Peyer's patch (tissue), 4 donors: ENCODE measurements at regions not wholly inside any gene's neighbourhood (a gene's known extent, or its start where the extent isn't known, plus 50 kb on each side); places are given as distances from the start of the nearest gene placed in this dataset.
"Not testable (repeated sequence)": the region's sequence is repeated elsewhere in the genome, so short reads cannot be mapped to it uniquely, and the experiment has no call there.

Experiments
- DNase-seq, 3 donors: peaks; one replicate each; pipeline ENCODE4 v3.0.0-alpha.2; 2017 to 2019
- H3K27ac ChIP-seq, 4 donors: fragments of 200-600 bp; sonication (generic); one replicate each; pipeline ENCODE4 v1.5.1; 2016 to 2019
- H3K27me3 ChIP-seq, 2 donors: fragments of 200-600 bp; sonication (generic); one replicate each; pipeline ENCODE4 v1.5.1; 2019
- H3K36me3 ChIP-seq, 3 donors: fragments of 200-600 bp; sonication (generic); one replicate each; pipeline ENCODE4 v1.5.1; 2016 to 2019
- H3K4me1 ChIP-seq, 4 donors: fragments of 200-600 bp; sonication (generic); one replicate each; pipeline ENCODE4 v1.5.1; 2016 to 2019
- H3K4me3 ChIP-seq, 4 donors: fragments of 200-600 bp; sonication (generic); 1 replicate in 3 of 4; 2 replicates in 1 of 4; pipeline ENCODE4 v1.5.1; 2016 to 2019; ENCODE audit warnings: mild to moderate bottlenecking in 1 of 4
- H3K9me3 ChIP-seq, 4 donors: fragments of 200-600 bp; sonication (generic); one replicate each; pipeline ENCODE4 v1.5.1; 2016 to 2019; ENCODE audit warnings: mild to moderate bottlenecking in 1 of 4
- POLR2A ChIP-seq, 2 donors: fragments of 450-650 bp; IDR thresholded peaks; one replicate each; pipeline ENCODE4 v1.5.1; 2017; ENCODE audit warnings: antibody characterized with exemption in 2 of 2, mild to moderate bottlenecking in 2 of 2, moderate library complexity in 2 of 2
- TF ChIP-seq, protein P1 (sequence below), 6 experiments: fragments of 450-650 bp in 4 of 6; fragments of 200-600 bp in 2 of 6; sonication (generic) in 1 of 6; IDR thresholded peaks; one replicate each; pipeline ENCODE4 v1.5.1; 2017 to 2019; ENCODE audit warnings: antibody characterized with exemption in 6 of 6, mild to moderate bottlenecking in 3 of 6, moderate library complexity in 1 of 6

GRCh38 chr6:48641544-48641943 is 530.5 kb upstream of the PTCHD4 start:
- DNase-seq, result no peak
- no peak for TF ChIP-seq POLR2A (IDR thresholded peaks at IDR 0.05)
- TF ChIP-seq, protein P1, sequence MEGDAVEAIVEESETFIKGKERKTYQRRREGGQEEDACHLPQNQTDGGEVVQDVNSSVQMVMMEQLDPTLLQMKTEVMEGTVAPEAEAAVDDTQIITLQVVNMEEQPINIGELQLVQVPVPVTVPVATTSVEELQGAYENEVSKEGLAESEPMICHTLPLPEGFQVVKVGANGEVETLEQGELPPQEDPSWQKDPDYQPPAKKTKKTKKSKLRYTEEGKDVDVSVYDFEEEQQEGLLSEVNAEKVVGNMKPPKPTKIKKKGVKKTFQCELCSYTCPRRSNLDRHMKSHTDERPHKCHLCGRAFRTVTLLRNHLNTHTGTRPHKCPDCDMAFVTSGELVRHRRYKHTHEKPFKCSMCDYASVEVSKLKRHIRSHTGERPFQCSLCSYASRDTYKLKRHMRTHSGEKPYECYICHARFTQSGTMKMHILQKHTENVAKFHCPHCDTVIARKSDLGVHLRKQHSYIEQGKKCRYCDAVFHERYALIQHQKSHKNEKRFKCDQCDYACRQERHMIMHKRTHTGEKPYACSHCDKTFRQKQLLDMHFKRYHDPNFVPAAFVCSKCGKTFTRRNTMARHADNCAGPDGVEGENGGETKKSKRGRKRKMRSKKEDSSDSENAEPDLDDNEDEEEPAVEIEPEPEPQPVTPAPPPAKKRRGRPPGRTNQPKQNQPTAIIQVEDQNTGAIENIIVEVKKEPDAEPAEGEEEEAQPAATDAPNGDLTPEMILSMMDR (IDR thresholded peaks at IDR 0.05), result no peak
- no peak overlapping the region for H3K4me3 ChIP-seq
- no peaks in the 10 kb centered on the region for H3K9me3 ChIP-seq
- H3K4me1 ChIP-seq, result no peaks in the 10 kb centered on the region
- no peaks in the 10 kb centered on the region for H3K27me3 ChIP-seq
- no peaks in the 10 kb centered on the region for H3K36me3 ChIP-seq
- H3K27ac ChIP-seq, result no peak overlapping the region

DNA sequence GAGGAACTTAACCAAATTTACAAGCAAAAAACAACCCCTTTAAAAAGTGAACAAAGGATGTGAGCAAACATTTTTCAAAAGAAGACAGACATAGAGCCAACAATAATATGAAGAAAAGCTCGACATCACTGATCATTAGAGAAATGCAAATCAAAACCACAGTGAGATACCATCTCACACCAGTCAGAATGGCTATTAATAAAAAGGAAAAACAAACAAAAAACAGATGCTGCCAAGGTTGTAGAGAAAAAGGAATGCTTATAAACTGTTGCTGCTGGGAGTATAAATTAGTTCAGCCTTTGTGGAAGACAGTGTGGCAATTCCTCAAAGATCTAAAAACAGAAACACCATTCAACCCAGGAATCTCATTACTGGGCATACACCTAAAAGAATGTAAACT is 527.8 kb upstream of the PTCHD4 start:
- not testable (repeated sequence) for H3K4me3 ChIP-seq, H3K36me3 ChIP-seq, H3K4me1 ChIP-seq, H3K27me3 ChIP-seq, DNase-seq, H3K9me3 ChIP-seq, H3K27ac ChIP-seq

DNA sequence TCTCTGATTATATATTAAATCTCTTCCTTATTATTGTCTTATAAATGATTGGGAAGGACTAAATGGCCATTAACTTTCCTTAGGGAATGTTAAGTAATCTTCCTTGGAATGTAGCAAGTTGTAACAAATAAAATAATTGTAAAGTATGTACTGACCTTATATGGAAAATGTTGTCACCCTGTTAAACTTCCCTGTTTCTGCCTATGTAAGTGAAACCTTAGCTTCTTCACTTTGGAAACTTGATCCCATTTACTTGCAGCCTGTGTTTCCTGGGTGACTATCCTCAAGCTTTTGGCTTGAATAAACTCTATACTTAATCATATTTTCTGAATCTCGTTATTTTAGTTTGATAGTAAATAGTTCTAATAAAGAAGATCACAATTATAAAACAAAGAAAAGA is 519.5 kb upstream of the PTCHD4 start:
- no peak for DNase-seq
- TF ChIP-seq POLR2A (IDR thresholded peaks at IDR 0.05), result no peak
- TF ChIP-seq, protein P1 (IDR thresholded peaks at IDR 0.05), result no peak
- no peaks in the 10 kb centered on the region for H3K27me3 ChIP-seq
- H3K4me3 ChIP-seq, result no peak overlapping the region
- H3K4me1 ChIP-seq, result no peaks in the 10 kb centered on the region
- no peaks in the 10 kb centered on the region for H3K9me3 ChIP-seq
- no peaks in the 10 kb centered on the region for H3K36me3 ChIP-seq
- no peak overlapping the region for H3K27ac ChIP-seq

DNA sequence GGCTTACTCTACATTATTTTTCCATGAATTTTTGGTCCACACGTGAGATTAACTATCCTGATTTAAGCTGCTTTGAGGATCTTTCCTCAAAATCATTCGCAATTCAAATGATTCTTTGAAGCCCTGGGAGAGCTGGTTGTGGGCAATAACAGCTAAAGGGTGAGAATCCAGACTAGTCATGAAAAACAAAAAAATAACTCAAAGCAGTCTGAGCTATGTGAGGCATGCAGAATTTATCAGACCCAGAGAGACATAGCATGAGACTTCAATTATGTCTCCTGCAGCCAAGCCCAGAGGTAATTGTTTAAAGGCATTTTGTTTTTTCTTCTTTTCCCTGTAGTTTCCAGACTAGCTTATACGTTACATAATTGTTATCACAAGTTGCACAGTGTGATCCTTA is 517.3 kb upstream of the PTCHD4 start:
- DNase-seq, result no peak
- Histone ChIP-seq H3K4me3 (no peak overlapping the region), H3K36me3 (no peaks in the 10 kb centered on the region), H3K27ac (no peak overlapping the region), H3K4me1 (no peaks in the 10 kb centered on the region), H3K9me3 (no peaks in the 10 kb centered on the region), H3K27me3 (no peaks in the 10 kb centered on the region)
- TF ChIP-seq, protein P1 (IDR thresholded peaks at IDR 0.05), result no peak
- no peak for TF ChIP-seq POLR2A (IDR thresholded peaks at IDR 0.05)

- Histone ChIP-seq H3K4me3 (no peak overlapping the region), H3K36me3 (no peaks in the 10 kb centered on the region), H3K27ac (no peak overlapping the region), H3K9me3 (no peaks in the 10 kb centered on the region), H3K4me1 (no peaks in the 10 kb centered on the region), H3K27me3 (no peaks in the 10 kb centered on the region)
- TF ChIP-seq POLR2A (IDR thresholded peaks at IDR 0.05), result no peak
- TF ChIP-seq, protein P1 (IDR thresholded peaks at IDR 0.05), result no peak
- DNase-seq, result no peak
These were observed 515.4 kb upstream of the PTCHD4 start for GRCh38 chr6:48626421-48626820.

DNA sequence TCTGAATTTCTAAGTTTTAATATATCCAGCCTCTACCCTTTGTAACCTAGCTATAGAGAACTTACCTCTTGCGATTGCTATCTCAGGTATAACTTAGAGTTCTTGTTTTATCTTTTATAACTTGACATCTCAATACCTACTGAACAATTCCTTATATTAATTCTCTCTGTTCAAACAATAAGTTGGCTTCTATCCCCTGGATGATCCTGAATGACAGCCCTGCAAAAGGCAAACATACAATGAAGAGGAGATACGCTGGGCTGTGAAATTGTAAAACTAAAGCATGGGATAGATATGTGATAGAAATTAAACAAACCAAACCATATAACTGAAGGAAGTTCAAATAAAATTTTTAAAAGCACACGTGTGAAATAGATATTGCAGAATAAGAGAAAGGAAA is 513.6 kb upstream of the PTCHD4 start:
- no peak for DNase-seq
- Histone ChIP-seq H3K4me1 (no peaks in the 10 kb centered on the region), H3K4me3 (no peak overlapping the region), H3K9me3 (no peaks in the 10 kb centered on the region), H3K27me3 (no peaks in the 10 kb centered on the region), H3K27ac (no peak overlapping the region), H3K36me3 (no peaks in the 10 kb centered on the region)
- no peak for TF ChIP-seq POLR2A (IDR thresholded peaks at IDR 0.05)
- TF ChIP-seq, protein P1 (IDR thresholded peaks at IDR 0.05), result no peak
